Hematopoietic multipotent progenitor cell treated with erythropoietin and hydrocortisone succinate and interleukin-3 and kit ligand, for 15 days (in vitro differentiated cells): ENCODE measurements at regions not wholly inside any gene's neighbourhood (a gene's known extent, or its start where the extent isn't known, plus 50 kb on each side); places are given as distances from the start of the nearest gene placed in this dataset.

Source experiments
- DNase-seq: peaks from one replicate; pipeline ENCODE4 v3.0.0-alpha.2; 2015; ENCODE audit warnings: low spot score

- no peak for DNase-seq
Measured at GRCh38 chr1:59150577-59151386, 146.1 kb upstream of the FGGY start.

DNA sequence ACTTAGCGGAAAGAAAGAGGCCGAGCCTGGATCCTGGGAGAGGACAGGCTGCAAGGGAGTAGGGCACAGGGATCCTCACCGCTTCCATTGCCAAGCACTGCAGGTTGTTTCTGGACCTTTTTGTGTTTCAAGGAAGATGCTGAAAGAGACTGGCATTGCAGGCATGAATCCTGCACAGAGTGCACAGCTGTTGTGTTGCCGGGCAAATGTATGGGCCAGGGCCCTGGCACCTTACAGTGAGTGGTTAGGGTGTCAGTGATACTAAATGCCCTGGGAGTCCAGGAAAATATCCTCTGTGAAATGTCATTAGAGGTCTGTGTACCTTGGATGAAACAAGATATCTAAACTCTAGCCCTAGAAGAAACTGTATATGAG, 145.5 kb upstream of the FGGY start:
- DNase-seq, result no peak

- no peak for DNase-seq
Measured at GRCh38 chr1:59151860-59152259, 145.0 kb upstream of the FGGY start.

DNA sequence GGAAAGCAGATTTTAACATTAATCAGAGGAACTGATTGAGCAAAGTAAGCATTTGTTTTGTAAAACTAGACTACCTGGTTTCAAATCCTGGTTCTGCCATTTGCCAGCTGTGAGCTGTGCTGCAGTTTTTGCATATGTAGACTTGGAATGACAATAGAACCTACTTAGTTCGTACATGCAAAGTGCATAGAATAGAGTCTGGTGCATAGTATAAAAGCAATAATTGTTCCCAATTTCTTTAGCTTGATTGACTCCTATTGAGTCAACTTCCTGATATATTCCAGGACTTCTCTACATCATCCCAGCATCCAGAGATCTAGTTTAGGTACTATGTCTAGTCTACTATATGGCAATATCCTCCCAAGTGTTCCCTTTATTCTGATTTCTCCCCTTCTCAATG, 144.4 kb upstream of the FGGY start:
- DNase-seq, result no peak

GRCh38 chr1:59154401-59154800, 142.5 kb upstream of the FGGY start:
- DNase-seq, result no peak

GRCh38 chr1:59155351-59155750, 141.5 kb upstream of the FGGY start:
- DNase-seq, result no peak

DNA sequence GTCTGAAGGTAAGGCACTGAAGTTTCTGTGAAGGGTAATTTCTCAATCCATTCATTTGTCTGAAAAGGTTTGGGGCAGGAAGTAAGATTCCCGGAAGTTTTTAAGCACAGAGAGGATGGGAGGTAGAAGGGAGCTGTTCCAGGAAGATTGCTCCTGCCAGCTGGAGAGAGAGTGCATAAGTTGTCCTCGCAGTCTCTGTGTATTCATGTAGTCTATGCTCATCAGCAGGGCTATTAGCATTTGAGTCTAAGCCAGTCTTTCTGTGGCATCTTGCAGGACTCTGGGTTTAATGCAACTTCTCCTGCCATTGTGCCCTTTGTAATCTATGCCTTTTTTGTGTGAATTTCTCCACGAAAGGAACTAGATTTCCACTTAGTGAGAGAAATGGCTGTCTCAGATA, 140.8 kb upstream of the FGGY start:
- DNase-seq, result no peak

DNA sequence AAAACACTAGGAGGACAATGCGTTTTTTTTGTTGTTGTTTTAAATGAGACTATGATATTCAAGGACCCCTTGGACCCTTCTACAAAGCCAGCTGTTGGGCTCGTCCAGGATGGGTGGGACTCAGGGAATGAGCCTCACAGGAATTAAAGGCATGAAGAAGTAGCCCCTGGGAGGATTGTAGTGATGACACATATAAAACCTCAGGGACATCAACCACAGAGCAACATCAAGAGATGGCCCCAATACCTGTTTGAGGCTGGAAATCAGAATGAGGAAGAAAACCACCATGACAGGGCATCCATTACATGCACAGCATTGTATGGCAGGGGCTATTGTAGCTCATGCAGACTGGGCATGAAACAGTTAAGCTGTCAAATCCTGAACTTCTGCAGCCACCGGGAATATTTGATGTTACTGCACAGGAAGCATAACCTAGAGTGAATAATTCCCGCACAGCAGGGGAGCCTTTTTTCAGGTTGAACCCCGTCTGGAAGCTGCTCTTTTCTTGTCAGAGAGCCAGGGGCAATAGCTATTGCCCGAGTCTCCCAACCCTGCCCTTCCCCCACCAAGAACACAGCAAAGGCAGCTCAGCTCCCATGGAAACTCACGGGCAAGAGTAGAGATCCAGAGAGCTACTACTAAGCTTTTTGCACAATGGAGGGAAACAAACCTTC, 140.2 kb upstream of the FGGY start:
- no peak for DNase-seq

- DNase-seq, result no peak
Measured at GRCh38 chr1:59158321-59158720, 138.6 kb upstream of the FGGY start.

GRCh38 chr1:59159557-59160203, 137.2 kb upstream of the FGGY start:
- DNase-seq, result no peak

- no peak for DNase-seq
Measured at GRCh38 chr1:59161136-59161535, 135.8 kb upstream of the FGGY start.

- no peak for DNase-seq
Measured at GRCh38 chr1:59162665-59163064, 134.2 kb upstream of the FGGY start.

DNA sequence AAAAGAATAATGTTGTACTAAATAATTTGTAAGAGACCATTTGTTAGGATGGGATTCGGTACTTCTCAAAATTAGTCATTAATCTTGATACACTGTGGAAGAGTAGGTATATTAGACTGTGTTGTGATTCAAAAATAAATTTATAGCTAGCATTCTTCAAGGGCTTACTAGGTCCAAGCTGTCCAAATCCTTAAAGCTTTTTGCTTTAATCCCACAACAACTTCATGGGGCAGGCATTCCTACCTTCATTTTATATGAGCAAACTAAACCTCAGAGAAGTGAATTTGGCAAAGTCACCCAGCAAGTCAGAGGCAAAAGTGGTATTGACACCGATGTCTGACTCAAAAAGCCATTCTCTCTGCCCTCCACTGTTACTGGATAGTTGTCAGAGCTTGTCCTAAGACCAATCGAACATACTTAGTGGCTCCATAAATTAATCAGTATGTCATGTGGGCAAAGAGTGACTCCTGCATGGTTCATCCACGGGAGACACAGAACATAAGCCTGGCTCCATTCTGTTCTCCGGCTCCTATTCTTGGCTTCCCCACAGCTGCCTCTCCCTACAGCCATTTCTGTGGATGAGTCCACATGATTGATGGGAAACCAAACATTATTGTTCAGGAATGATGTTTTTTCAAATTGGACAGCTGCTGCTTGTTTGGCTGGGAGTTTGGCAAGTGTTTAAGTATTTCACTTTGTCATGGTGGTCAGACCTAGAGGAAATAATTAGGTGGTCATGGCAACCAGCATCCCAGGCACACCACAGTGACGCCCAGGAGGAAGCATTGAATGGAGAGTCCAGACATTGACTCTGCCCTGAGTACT, 133.4 kb upstream of the FGGY start:
- no peak for DNase-seq

- no peak for DNase-seq
Measured at GRCh38 chr1:59164371-59164770, 132.5 kb upstream of the FGGY start.

DNA sequence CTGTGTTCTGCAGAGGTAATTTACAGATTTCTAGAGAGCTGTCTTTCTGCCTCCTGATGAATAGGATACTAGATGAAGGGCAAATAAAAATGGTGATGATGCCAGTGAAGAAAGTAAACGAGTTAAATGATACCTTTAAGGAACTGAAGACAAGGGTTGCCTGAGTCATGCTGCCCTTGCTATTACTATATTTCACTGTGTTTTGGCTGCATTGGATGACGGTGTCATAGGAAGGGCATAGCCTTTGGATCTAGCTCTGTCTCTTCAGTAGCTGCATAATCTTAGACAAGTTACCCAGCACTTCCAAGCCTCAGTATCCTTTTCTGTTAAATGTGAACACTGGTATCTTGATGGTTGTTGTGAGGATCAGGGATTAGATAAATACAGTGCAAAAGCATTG, 131.5 kb upstream of the FGGY start:
- no peak for DNase-seq

GRCh38 chr1:59169703-59170102, 127.2 kb upstream of the FGGY start:
- DNase-seq, result no peak

GRCh38 chr1:59170659-59171058, 126.2 kb upstream of the FGGY start:
- DNase-seq, result no peak

DNA sequence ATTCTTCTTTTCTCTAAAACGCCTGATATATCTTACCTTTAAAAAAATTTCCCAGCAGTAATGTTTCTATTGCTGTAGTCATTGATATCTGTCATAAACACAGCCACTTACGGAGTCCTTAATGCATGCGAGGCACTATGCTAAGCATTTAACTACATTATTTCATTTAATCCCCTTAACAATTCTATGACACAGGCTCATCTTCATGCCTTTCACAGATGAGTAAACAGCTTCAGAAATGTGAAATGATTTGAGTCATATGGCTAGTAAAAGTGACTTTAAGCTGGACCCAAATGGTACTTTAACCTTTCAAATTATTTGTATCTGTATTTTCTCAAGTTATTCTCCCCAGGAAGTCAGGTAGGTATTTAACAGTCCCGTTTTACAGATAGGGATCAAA, 125.1 kb upstream of the FGGY start:
- no peak for DNase-seq

DNA sequence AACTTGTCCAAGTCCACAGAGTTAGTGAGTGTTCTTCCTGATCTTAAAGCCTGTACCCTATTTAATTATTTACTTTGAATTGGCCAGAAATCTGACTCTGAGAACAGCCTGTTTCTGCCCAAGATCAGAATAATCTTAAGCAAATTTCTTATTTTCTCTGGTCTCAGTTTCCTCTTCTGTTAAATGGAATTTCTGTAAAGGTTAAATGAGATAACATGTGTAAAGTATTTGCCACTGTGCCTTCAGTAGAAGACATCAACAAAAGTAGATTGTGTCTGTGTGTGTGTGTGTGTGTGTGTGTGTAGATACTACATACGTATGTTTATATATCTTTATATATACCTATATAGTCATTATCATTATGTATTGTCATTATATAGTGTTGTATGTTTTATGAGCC, 124.2 kb upstream of the FGGY start:
- DNase-seq, result no peak

- no peak for DNase-seq
Measured at GRCh38 chr1:59173721-59174120, 123.2 kb upstream of the FGGY start.

DNA sequence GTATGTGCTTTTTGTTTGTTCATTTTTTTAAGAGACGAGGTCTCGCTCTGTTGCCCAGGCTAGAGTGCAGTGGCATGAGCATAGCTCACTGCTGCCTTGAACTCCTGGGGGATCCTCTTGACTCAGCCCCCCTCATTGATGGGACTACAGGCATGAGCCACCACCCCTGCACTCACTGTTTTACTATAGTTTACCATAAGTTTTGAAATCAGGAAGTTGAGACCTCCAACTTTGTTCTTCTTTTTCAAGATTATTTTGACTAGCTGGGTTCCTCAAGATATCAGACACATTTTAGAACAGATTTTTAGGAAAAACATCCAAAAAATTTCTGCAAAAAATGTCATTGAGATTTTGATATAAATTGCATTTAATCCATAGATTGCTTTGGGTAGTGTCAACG, 120.4 kb upstream of the FGGY start:
- DNase-seq, result no peak

GRCh38 chr1:59177756-59178155, 119.1 kb upstream of the FGGY start:
- no peak for DNase-seq
